Left colon (tissue), 2 donors: ENCODE measurements at regions not wholly inside any gene's neighbourhood (a gene's known extent, or its start where the extent isn't known, plus 50 kb on each side); places are given as distances from the start of the nearest gene placed in this dataset.
A peak's percentile ranks its signal among the peaks of the same experiment; 100 is the strongest.
"Not testable (repeated sequence)": the region's sequence is repeated elsewhere in the genome, so short reads cannot be mapped to it uniquely, and the experiment has no call there.

ENCODE experiments used
- ATAC-seq: fragments of 200-7000 bp; cut with Tn5 transposase; one replicate; pipeline ENCODE4 v1.9.1; 2020; ENCODE audit warnings: mild to moderate bottlenecking, moderate library complexity
- DNase-seq, 2 donors: peaks; one replicate each; pipeline ENCODE4 v3.0.0-alpha.2; 2020
- intact Hi-C, 2 donors: fragments of 100-400 bp; cut with DNase I in 1 of 2; cut with micrococcal nuclease in 1 of 2; formaldehyde crosslinking; loops; one replicate each; pipeline versions ENCODE4 v1.11.2 to v1.14.0; 2022; cut with DNase I, micrococcal nuclease
- donor health status: DM: no; HTN: no; CAD: no.
- donor health status: DM: yes; HTN: yes; CAD: no.

DNA sequence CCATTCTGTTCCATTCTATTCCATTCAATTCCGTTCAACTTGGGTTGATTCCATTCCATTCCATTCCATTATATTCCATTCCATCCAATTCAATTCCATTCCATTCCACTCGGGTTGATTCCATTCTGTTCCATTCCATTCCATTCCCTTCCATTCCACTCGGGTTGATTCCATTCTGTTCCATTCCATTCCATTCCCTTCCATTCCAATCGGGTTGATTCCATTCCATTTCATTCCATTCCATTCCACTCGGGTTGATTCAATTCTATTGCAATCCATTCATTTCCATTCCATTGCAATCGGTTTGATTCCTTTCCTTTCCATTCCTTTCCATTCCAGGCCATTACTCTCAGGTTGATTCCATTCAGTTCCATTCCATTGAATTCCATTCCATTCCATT is 1138.4 kb downstream of the RPIA start:
- intact Hi-C loops, result no loop called here
- ATAC-seq (no peak), DNase-seq (no peak)

DNA sequence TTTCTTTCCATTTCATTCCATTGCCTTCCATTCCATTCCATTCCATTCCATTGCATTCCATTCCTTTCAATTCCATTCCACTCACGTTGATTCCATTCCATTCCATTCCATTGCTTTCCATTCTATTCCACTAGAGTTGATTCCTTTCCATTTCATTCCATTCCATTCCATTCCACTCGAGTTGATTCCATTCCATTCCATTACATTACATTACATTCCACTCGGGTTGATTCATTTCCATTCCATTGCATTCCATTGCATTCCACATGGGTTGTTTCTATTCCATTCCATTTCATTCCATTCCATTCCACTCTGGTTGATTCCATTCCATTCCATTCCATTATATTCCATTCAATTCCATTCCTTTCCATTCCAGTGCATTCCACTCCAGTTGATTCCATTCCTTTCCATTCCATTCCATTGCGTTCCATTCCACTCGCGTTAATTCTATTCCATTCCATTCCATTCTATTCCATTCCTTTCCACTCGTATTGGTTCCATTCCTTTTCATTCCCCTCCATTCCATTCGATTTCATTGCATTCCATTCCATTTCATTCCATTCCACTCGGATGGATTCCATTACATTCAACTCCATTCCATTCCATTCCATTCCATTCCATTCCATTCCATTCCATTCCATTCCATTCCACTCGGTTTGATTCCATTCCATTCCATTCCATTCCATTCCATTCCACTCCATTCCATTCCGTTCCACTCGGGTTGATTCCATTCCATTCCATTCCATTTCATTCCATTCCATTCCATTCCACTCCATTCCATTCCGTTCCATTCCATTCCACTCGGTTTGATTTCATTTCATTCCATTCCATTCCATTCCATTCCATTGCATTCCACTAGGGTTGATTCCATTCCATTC is 1139.1 kb downstream of the RPIA start:
- intact Hi-C loops, DNase-seq: not testable (repeated sequence)
- ATAC-seq, result peak; percentile 50

DNA sequence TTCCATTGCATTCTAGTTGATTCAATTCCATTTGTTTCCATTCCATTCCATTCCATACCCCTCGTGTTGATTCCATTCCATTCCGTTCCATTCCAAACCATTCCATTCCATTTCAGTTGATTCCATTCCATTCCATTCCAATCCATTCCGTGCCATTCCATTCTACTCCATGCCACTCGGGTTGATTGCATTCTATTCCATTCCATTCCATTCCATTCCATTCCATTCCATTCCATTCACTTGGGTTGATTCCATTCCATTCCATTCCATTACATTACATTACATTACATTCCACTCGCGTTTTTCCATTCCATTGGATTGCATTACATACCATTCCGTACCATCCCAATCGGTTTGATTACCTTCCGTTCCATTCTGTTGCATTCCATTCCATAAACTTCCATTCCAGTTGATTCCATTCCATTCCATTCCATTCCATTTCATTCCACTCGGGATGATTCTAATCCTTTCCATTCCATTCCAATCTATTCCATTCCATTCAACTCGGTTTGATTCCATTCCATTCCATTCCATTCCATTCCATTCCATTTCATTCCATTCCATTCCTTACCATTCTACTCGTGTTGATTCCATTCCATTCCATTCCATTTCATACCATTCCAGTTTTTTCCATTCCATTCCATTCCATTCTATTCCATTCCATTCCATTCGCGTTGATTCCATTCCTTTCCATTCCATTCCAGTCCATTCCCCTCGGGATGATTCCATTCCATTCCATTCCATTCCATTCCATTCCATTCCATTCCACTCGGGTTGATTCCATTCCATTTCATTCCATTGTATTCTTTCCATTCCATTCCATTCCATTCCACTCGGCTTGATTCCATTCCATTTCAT is 1140.4 kb downstream of the RPIA start:
- no peak for ATAC-seq
- DNase-seq, result no peak
- intact Hi-C loops, result no loop called here

DNA sequence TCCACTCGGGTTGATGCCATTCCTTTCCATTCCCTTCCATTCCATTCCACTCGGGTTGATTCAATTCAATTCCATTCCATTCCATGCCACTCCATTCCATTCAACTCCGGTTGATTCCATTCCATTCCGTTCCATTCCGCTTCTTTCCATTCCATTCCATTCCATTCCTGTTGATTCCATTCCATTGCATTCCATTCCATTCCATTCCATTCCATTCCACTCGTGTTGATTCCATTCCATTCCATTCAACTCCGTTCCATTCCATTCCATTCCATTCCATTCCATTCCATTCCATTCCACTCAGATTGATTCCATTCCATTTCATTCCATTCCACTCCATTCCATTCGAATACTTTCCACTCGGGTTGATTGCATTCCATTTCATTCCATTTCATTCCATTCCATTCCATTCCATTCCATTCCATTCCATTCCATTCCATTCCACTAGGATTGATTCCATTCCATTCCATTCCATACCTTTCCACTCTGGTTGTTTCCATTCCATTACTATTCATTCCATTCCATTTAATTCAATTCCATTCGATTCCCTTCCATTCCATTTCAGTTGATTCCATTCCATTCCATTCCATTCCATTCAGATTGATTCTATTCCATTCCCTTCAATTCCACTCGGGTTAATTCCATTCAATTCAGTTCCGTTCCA is 1141.8 kb downstream of the RPIA start:
- DNase-seq (no peak), ATAC-seq (peak; percentile 60)
- intact Hi-C loops, result no loop called here

DNA sequence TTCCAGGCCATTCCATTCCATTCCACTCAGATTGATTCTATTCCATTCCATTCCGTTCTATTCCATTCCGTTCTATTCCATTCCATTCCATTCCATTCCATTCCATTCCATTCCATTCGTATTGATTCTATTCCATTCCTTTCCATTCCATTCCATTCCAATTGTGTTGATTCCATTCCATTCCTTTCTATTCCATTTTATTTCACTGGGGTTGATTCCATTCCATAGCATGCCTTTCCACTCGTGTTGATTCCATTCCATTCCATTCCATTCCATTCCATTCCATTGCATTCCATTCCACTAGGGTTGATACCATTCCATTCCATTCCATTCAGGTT is 1142.3 kb downstream of the RPIA start:
- ATAC-seq (no peak), DNase-seq (no peak)
- intact Hi-C loops, result no loop called here

DNA sequence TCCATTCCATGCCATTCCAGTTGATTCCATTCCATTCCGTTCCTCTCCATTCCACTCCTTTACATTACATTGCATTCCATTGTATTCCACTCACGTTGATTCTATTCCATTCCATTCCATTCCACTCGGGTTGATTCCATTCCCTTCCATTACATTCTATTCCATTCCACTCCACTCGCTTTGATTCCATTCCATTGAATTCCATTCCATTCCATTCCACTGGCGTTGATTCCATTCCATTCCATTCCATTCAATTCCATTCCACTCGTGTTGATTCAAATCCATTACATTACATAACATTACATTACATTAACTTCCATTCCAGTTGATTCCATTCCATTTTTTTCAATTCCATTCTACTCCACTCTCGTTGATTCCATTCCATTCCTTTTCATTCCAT is 1142.8 kb downstream of the RPIA start:
- ATAC-seq, result no peak
- intact Hi-C loops, result no loop called here
- no peak for DNase-seq

DNA sequence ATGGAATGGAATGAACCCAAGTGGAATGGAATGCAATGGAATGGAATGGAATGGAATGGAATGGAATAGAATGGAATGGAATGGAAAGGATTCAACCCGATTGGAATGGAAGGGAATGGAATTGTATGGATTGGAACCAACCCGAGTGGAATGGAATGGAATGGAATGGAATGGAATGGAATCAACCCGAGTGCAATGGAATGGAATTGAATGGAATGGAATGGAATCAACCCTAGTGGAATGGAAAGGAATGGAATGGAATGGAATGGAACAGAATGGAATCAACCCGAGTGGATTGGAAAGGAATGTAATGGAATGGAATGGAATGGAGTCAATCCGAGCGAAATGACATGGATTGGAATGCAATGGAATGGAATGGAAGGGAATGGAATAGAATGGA is 1144.9 kb downstream of the RPIA start:
- ATAC-seq, result peak; percentile 76
- intact Hi-C loops, DNase-seq: not testable (repeated sequence)

DNA sequence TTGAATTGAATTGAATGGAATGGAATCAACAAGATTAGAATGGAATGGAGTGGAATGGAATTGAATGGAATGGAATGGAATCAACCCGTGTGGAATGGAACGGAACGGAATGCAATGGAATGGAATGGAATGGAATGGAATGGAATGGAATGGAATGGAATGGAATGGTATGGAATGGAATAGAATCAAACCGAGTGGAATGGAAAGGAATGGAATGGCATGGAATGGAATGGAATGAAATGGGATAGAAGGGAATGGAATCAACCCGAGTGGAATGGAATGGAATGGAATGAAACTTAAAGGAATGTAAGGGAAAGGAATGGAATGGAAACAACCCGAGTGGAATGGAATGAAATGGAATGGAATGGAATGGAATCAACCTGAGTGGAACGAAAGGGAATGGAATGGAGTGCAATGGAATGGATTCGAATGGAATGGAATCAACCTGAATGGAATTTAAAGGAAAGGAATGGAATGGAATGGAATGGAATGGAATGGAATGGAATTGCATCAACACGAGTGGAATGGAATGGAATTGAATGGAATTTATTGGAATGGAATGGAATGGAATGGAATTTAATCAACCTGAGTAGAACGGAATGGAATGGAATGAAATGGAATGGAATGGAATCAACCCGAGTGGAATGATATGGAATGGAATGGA is 1146.6 kb downstream of the RPIA start:
- DNase-seq (no peak), ATAC-seq (peak; percentile 42)
- intact Hi-C loops, result no loop called here

DNA sequence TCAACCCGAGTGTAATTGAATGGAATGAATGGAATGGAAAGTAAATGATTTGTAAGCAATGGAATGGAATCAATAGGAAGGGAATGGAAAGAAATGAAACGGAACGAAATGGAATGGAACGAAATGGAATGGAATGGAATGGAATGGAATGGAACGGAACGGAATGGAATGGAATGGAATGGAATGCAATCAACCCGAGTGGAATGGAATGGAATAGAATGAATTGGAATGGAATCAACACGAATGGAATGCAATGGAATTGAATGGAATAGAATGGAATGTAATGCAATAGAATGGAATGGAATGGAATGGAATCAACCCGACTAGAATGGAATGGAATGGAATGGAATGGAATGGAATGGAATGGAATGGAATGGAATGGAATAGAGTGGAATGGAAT is 1148.7 kb downstream of the RPIA start:
- intact Hi-C loops, result not testable (repeated sequence)

DNA sequence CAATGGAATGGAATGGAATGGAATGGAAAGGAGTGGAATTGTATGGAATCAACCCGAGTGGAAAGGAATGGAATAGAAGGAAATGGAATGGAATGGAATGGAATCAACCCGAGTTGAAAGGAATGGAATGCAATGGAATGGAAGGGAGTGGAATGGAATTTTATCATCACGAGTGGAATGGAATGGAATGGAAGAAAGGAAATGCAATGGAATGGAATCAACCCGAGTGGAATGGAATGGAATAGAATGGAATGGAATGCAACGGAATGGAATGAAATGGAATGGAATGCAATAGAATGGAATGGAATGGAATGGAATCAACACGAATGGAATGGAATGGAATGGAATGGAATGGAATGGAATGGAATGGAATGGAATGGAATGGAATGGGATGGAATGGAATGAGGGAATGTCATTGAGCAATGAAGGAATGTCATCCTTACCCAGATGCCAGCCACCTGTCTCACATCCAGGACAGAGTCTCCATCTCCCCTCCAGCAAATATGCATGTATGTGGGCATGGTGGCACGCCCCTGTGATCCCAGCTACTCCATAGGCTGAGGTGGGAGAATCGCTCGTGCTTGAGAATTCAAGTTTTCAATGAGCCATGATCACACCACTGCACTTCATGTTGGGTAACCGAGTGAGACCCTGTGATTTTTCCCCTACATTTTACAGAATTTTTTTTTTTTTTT is 1149.5 kb downstream of the RPIA start:
- DNase-seq, intact Hi-C loops: not testable (repeated sequence)
- peak; percentile 52 for ATAC-seq

More for the DNA sequence above, 1148.7 kb downstream of the RPIA start:
- ATAC-seq, result peak; percentile 28
- not testable (repeated sequence) for DNase-seq

DNA sequence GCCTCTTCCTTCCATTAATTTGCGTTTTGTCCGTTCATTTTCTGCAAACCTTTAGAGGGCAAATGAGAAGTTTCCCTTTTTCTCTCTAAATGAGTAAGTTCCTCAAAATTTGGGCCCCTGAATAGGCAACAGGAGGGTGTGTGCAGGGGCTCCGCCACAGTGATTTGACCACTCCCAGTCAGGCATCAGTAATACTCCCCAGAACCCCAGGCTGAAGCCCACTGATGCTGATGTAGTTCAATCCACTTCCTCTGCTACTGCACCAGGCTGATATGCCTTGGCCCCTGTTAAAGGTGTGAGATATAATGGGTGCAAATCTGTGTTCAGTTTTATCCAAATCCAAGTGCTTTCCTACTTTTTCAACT is 1150.0 kb downstream of the RPIA start:
- intact Hi-C loops, result no loop called here
- ATAC-seq (no peak), DNase-seq (no peak)

DNA sequence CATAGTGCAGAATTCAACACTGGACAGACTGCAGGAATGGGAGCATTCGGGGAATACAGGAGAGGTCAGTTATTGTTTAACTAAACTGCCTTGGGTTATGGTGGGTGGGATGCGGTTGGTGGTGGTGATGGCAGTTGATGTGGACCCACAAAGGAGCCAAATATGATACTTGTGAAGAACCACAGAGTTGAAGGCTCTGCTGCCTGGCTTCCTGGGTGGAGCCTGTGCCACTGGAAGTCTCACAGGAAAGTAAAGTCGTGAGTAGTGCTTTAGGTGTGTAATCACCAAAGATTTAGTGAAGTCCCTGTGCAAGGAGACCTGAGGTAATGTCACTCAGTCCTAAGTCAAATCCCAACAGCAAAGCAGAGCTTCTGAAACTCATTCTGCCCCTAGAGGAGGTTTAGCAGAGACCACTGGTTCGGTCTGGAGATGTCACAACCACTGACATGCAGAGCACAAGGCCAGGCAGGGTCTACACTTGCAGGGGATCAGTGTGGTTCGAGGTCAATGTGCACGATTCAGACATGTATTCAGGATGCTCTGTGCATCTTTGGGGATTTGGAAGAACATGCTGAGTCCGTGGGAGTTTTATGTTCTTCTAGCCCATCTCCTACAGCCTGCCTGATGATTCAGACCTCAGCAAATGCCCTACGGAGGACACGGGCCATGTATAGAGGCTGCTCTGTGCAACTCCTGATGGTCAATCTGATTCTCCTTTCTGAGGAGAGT is 1150.9 kb downstream of the RPIA start:
- ATAC-seq (no peak), DNase-seq (no peak)
- intact Hi-C loops, result no loop called here

DNA sequence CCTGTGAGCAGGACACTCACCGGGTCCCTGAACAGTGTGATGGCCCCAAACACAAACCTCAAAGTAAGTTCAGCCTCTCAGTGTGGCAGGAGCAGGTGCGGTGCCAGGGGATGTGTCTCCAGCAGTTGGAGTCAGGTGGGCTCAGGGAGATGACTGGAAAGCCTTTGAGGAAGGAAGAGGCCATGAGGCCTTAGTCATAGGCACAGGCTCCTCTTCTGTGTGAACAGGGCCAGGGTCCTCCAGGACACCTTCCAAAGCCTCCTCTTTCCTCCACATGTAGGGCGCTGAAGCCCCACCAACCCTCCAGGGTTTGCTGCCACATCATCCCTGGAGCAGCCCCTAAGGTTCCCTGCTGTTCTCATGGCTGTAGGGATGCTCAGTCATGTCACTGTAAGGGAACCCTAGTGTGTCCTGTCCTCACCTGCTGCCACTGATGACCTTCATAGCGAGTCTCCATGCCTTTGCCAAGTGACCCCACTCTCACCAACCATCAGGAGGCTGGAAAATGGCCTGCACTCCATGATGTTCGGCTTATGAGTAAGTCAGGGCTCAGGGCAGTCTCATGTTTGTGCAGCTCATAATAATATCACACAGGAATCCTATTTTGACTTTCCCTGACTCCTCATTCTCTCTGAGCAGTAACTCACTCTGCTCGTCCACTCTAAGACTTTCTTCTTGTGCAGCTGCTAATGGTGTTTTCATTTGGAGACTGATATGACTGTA is 1152.9 kb downstream of the RPIA start:
- no peak for ATAC-seq
- intact Hi-C loops, result no loop called here
- no peak for DNase-seq

DNA sequence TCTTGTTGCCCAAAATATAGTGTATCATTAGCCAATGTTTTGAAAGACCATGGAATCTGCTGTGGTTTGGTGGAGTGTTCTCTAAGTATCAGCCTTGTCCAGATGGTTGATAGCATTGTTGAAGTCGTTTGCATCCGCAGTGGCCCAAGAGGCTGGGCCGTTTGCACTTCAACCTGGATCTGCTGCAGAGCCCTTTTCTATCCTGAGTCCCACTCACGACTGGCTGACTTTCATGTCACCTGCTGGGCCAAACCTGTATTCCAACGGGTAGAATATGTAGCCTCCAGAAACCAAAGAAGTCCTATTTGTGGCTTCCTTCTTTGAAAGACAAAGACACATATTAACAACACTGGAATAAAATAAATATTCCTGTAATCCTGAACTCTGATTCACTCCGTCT is 1154.1 kb downstream of the RPIA start:
- no peak for ATAC-seq
- intact Hi-C loops, result no loop called here
- DNase-seq, result no peak

DNA sequence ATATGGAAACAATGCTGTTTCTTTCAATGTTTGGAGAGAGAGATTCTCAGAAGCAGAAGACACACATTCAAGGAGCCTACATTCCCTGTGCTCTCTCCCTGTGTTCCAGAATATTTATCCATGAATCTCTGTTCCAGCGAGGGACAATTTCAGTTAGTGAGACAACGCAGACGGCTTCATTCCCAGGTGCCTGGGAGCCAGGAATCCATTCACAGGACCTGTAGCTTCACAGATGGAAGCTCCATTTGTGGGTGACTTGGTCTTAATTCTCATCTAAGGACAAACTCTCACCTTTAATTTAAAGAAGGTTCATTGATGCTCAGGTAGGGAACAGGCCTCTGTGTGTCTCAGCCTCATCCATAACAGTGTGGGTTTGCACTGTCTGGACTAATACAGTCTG is 1156.6 kb downstream of the RPIA start:
- DNase-seq (no peak), ATAC-seq (no peak)
- intact Hi-C loops, result no loop called here

DNA sequence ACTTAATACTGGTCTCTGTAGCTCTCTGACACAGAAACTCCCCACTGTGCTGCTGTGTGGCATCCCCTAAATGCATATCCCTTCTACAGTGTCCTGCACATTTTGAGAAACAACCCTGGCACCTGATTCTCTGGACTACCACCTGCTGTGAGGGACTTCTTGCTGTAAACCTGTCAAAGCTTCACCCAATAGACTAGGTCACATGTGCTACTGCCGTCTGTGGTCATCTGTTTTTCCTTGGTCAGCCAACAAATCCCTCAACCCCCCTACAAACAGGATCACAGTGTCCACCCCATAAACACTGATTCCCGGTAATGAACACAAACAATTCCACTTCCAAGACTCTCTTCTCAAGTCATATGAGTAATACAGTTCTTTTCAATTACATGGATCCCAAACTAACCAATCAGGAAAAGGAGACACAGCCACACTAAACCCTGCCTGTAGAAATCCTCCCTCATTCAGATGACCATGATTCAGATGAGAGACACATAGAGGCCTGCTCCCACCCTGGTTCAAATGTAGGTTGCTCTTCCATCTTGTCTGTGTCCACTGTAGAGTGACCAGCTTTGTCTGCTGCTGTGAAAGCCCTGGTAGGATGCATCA is 1157.4 kb downstream of the RPIA start:
- no peak for DNase-seq

DNA sequence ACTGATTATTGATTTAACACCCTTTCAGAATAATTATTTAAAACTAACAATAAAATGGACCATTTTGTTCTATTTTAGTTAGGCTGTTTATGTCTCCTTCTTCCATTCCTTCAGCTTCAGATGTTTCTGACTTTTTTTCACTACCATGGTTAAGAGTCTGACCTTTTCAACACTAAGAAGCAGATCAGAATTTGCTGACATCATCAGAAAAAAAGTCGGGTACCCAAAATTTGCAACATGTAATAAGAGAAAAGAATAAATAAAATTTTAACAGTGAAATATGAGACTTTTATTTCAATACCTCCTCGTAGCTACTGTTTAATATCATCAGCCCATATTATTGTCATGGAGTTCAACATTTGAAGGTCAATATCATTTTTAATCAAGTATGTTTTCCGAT is 1158.3 kb downstream of the RPIA start:
- DNase-seq (no peak), ATAC-seq (no peak)
- intact Hi-C loops, result no loop called here

More for the DNA sequence above, 1157.4 kb downstream of the RPIA start:
- intact Hi-C loops, result no loop called here
- ATAC-seq, result no peak
